Osteocyte (in vitro differentiated cells): ENCODE measurements at regions not wholly inside any gene's neighbourhood (a gene's known extent, or its start where the extent isn't known, plus 50 kb on each side); places are given as distances from the start of the nearest gene placed in this dataset.

Experiments used
- DNase-seq: peaks from one replicate; pipeline ENCODE4 v3.0.0; 2021; ENCODE audit warnings: mixed read lengths; ENCODE audit not compliant: unreplicated experiment; ENCODE audit errors: extremely low spot score
- H3K27ac Mint-ChIP-seq: one replicate; pipeline ENCODE4 v1.8.0; 2021; ENCODE audit warnings: mild to moderate bottlenecking, mixed read lengths; ENCODE audit not compliant: unreplicated experiment
- H3K27me3 Mint-ChIP-seq: one replicate; pipeline ENCODE4 v1.8.0; 2021; ENCODE audit warnings: mixed read lengths; ENCODE audit not compliant: unreplicated experiment
- H3K36me3 Mint-ChIP-seq: one replicate; pipeline ENCODE4 v1.8.0; 2021; ENCODE audit warnings: mixed read lengths; ENCODE audit not compliant: unreplicated experiment
- H3K4me1 Mint-ChIP-seq: one replicate; pipeline ENCODE4 v1.8.0; 2021; ENCODE audit warnings: mixed read lengths; ENCODE audit not compliant: unreplicated experiment
- H3K4me3 Mint-ChIP-seq: one replicate; pipeline ENCODE4 v1.8.0; 2021; ENCODE audit warnings: mild to moderate bottlenecking, moderate library complexity, mixed read lengths; ENCODE audit not compliant: unreplicated experiment
- H3K9me3 Mint-ChIP-seq: one replicate; pipeline ENCODE4 v1.8.0; 2021; ENCODE audit warnings: mixed read lengths; ENCODE audit not compliant: unreplicated experiment
- CTCF ChIP-seq: fragments of 200-600 bp; sonication (generic); IDR thresholded peaks from 2 replicates; pipeline ENCODE4 v1.5.0; 2021; ENCODE audit warnings: antibody characterized with exemption, mild to moderate bottlenecking, moderate library complexity

GRCh38 chr14:40393143-40393542 lies 960.9 kb upstream of the FBXO33 start:
- Mint-ChIP-seq H3K36me3 (no peaks in the 10 kb centered on the region), H3K27ac (no peak overlapping the region), H3K9me3 (no peaks in the 10 kb centered on the region), H3K4me3 (no peak overlapping the region), H3K4me1 (no peaks in the 10 kb centered on the region), H3K27me3 (no peaks in the 10 kb centered on the region)
- no peak for DNase-seq
- TF ChIP-seq CTCF = no peak

- TF ChIP-seq CTCF = no peak
Measured at GRCh38 chr14:40386433-40386832, 954.2 kb upstream of the FBXO33 start.

GRCh38 chr14:40374221-40374620 lies 942.0 kb upstream of the FBXO33 start:
- Mint-ChIP-seq H3K4me3 (no peak overlapping the region), H3K4me1 (no peaks in the 10 kb centered on the region), H3K9me3 (no peaks in the 10 kb centered on the region), H3K27ac (no peak overlapping the region), H3K27me3 (no peaks in the 10 kb centered on the region), H3K36me3 (no peaks in the 10 kb centered on the region)
- TF ChIP-seq CTCF = no peak
- DNase-seq = no peak

More at GRCh38 chr14:40386433-40386832, 954.2 kb upstream of the FBXO33 start:
- no peak for DNase-seq
- no peak overlapping the region for H3K4me3 Mint-ChIP-seq
- no peaks in the 10 kb centered on the region for H3K4me1 Mint-ChIP-seq
- H3K9me3 Mint-ChIP-seq = no peaks in the 10 kb centered on the region
- H3K36me3 Mint-ChIP-seq = no peaks in the 10 kb centered on the region
- no peaks in the 10 kb centered on the region for H3K27me3 Mint-ChIP-seq
- no peak overlapping the region for H3K27ac Mint-ChIP-seq

- no peaks in the 10 kb centered on the region for H3K36me3 Mint-ChIP-seq
- no peaks in the 10 kb centered on the region for H3K9me3 Mint-ChIP-seq
- no peaks in the 10 kb centered on the region for H3K4me1 Mint-ChIP-seq
- no peak for TF ChIP-seq CTCF
- H3K27ac Mint-ChIP-seq = no peak overlapping the region
- no peaks in the 10 kb centered on the region for H3K27me3 Mint-ChIP-seq
- DNase-seq = no peak
- no peak overlapping the region for H3K4me3 Mint-ChIP-seq
Measured at GRCh38 chr14:40371011-40371410, 938.8 kb upstream of the FBXO33 start.

GRCh38 chr14:40368314-40368713 lies 936.1 kb upstream of the FBXO33 start:
- Mint-ChIP-seq H3K4me1 (no peaks in the 10 kb centered on the region), H3K4me3 (no peak overlapping the region), H3K27me3 (no peaks in the 10 kb centered on the region), H3K9me3 (no peaks in the 10 kb centered on the region), H3K27ac (no peak overlapping the region), H3K36me3 (no peaks in the 10 kb centered on the region)
- DNase-seq = no peak
- no peak for TF ChIP-seq CTCF
